Kidney (tissue), 13 donors: ENCODE measurements at regions not wholly inside any gene's neighbourhood (a gene's known extent, or its start where the extent isn't known, plus 50 kb on each side); places are given as distances from the start of the nearest gene placed in this dataset.

Experiments used
- DNase-seq, 5 donors: peaks; one replicate each; pipeline ENCODE4 v3.0.0-alpha.2; 2013 to 2020
- FAIRE-seq: peaks from 2 replicates; lab custom pipeline; 2012; peaks lifted over from hg19 to GRCh38; lab: Jason Lieb, UNC
- H3K27ac ChIP-seq, 2 donors: one replicate each; pipeline ENCODE4 v1.7.0; 2013; ENCODE audit warnings: low read depth in 2 of 2, low read length in 2 of 2, inconsistent platforms in 1 of 2
- H3K27me3 ChIP-seq: one replicate; pipeline ENCODE4 v1.7.1; 2013; ENCODE audit warnings: low read length, inconsistent platforms; ENCODE audit not compliant: control insufficient read depth, insufficient read depth
- H3K36me3 ChIP-seq, 3 donors: one replicate each; pipeline versions ENCODE4 v1.7.0 to v1.7.1; 2013; ENCODE audit warnings: low read length in 3 of 3, control low read depth in 1 of 3, inconsistent platforms in 1 of 3; ENCODE audit not compliant: insufficient read depth in 3 of 3, control insufficient read depth in 2 of 3
- H3K4me1 ChIP-seq, 3 donors: one replicate each; pipeline versions ENCODE4 v1.7.0 to v1.7.1; 2013; ENCODE audit warnings: low read length in 3 of 3, inconsistent platforms in 1 of 3, low read depth in 1 of 3; ENCODE audit not compliant: control insufficient read depth in 2 of 3, insufficient read depth in 2 of 3
- H3K4me3 ChIP-seq, 3 donors: one replicate each; pipeline versions ENCODE4 v1.7.0 to v1.8.1; 2013; ENCODE audit warnings: low read length in 3 of 3, control low read depth in 1 of 3, inconsistent platforms in 1 of 3
- H3K9ac ChIP-seq, 3 donors: one replicate each; pipeline versions ENCODE4 v1.7.0 to v1.7.1; 2013; ENCODE audit warnings: low read length in 3 of 3, control low read depth in 1 of 3, inconsistent platforms in 1 of 3
- H3K9me3 ChIP-seq, 3 donors: one replicate each; pipeline versions ENCODE4 v1.7.0 to v1.7.1; 2013; ENCODE audit warnings: low read length in 3 of 3, control low read depth in 1 of 3, inconsistent platforms in 1 of 3; ENCODE audit not compliant: control insufficient read depth in 2 of 3, insufficient read depth in 1 of 3
- intact Hi-C: fragments of 100-400 bp; cut with DNase I; formaldehyde crosslinking; loops from one replicate; pipeline ENCODE4 v1.11.1; 2022
- TF ChIP-seq, protein P1 (sequence below): IDR thresholded peaks from 3 replicates; pipeline ENCODE4 v1.5.1; 2012; ENCODE audit warnings: mild to moderate bottlenecking, moderate library complexity, borderline replicate concordance; ENCODE audit not compliant: insufficient read depth; ENCODE audit errors: extremely low read depth
- donor health status: control.
- donor health status: control.
- donor health status: control.
- donor health status: control.
- donor health status: control.
- donor health status: DM: yes; HTN: yes; CAD: no.
- donor health status: Normal renal cell carcinoma (clear cell type).

DNA sequence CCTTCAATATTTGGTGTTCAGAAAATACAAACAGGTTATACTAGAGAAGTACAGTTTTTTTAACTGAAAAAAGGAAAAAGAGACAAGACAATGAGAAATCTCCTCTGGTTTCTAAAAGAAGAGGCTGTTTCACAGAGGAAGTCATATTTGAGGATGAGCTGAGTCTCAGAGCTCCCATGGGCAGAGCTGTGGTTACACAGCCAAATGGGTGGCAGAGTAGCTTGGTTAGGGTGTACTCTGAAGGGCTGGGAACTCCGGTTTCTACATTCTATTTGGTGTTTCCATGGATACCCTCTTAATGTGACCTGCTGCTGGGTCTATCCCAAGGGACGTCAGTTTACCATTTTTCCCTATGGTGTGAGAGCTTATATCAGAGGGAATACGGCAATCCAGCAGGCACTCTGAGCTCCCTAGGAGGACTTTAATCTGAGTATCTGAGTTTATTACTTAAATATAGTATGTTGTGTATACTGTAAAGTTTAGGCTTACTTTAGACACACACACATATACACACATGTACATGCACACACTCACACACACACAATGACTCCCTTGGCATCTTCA, 74.2 kb downstream of the CYRIA start:
- Histone ChIP-seq H3K4me1 (no peaks in the 10 kb centered on the region), H3K9ac (no peak overlapping the region), H3K27me3 (no peaks in the 10 kb centered on the region), H3K4me3 (no peak overlapping the region), H3K9me3 (no peaks in the 10 kb centered on the region), H3K36me3 (no peaks in the 10 kb centered on the region), H3K27ac (no peak overlapping the region)
- TF ChIP-seq, protein P1, sequence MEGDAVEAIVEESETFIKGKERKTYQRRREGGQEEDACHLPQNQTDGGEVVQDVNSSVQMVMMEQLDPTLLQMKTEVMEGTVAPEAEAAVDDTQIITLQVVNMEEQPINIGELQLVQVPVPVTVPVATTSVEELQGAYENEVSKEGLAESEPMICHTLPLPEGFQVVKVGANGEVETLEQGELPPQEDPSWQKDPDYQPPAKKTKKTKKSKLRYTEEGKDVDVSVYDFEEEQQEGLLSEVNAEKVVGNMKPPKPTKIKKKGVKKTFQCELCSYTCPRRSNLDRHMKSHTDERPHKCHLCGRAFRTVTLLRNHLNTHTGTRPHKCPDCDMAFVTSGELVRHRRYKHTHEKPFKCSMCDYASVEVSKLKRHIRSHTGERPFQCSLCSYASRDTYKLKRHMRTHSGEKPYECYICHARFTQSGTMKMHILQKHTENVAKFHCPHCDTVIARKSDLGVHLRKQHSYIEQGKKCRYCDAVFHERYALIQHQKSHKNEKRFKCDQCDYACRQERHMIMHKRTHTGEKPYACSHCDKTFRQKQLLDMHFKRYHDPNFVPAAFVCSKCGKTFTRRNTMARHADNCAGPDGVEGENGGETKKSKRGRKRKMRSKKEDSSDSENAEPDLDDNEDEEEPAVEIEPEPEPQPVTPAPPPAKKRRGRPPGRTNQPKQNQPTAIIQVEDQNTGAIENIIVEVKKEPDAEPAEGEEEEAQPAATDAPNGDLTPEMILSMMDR, result no peak
- intact Hi-C loops, result no loop called here
- FAIRE-seq, result no peak
- DNase-seq, result no peak

- H3K27ac ChIP-seq, result no peak overlapping the region
- intact Hi-C loops, result no loop called here
- DNase-seq (no peak), FAIRE-seq (no peak)
- H3K4me3 ChIP-seq, result no peak overlapping the region
- H3K27me3 ChIP-seq, result no peaks in the 10 kb centered on the region
- TF ChIP-seq, protein P1, result no peak
- no peaks in the 10 kb centered on the region for H3K36me3 ChIP-seq
- no peaks in the 10 kb centered on the region for H3K4me1 ChIP-seq
- H3K9me3 ChIP-seq, result no peaks in the 10 kb centered on the region
- H3K9ac ChIP-seq, result no peak overlapping the region
Observed at GRCh38 chr2:16589465-16589864, 76.2 kb downstream of the CYRIA start.

DNA sequence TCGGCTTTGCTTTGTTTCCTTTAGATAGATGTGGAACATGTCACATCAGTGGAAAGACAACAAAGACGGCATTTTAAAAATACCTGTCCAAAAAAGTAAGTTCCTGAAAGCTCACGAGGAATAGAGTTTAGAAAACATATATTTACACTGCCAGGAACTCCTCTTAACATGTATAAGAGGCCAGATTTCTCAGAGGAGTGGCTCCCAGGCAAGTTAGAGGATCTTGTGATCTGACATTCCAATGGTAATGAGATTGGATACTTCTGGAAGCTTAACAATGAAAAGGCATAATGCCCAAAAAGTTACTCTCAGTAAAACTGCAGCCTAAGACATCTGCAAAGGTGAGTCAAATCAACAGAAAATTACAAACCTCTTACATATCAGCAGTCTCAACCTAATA, 77.1 kb downstream of the CYRIA start:
- intact Hi-C loops, result no loop called here
- no peaks in the 10 kb centered on the region for H3K4me1 ChIP-seq
- FAIRE-seq (no peak), DNase-seq (no peak)
- H3K36me3 ChIP-seq, result no peaks in the 10 kb centered on the region
- no peaks in the 10 kb centered on the region for H3K9me3 ChIP-seq
- no peak overlapping the region for H3K27ac ChIP-seq
- TF ChIP-seq, protein P1, result no peak
- H3K4me3 ChIP-seq, result no peak overlapping the region
- no peaks in the 10 kb centered on the region for H3K27me3 ChIP-seq
- no peak overlapping the region for H3K9ac ChIP-seq

DNA sequence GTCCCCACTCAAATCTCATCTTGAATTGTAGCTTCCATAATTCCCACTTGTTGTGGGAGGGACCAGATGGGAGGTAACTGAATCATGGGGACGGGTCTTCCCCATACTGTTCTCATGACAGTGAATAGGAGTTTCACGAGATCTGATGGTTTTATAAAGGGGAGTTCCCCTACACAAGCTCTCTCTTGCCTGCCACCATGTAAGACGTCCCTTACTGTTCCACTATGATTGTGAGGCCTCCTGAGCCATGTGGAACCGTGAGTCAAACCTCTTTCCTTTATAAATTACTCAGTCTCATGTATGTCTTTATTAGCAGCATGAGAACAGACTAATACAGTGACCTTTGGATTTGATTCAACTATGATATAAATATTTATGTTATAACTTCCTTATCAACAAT, 78.0 kb downstream of the CYRIA start:
- H3K9me3 ChIP-seq, result no peaks in the 10 kb centered on the region
- no peak for DNase-seq

More for the DNA sequence above, 78.0 kb downstream of the CYRIA start:
- intact Hi-C loops, result no loop called here
- FAIRE-seq, result no peak
- TF ChIP-seq, protein P1, result no peak
- no peaks in the 10 kb centered on the region for H3K4me1 ChIP-seq
- H3K36me3 ChIP-seq, result no peaks in the 10 kb centered on the region
- H3K4me3 ChIP-seq, result no peak overlapping the region
- H3K27me3 ChIP-seq, result no peaks in the 10 kb centered on the region
- no peak overlapping the region for H3K27ac ChIP-seq
- H3K9ac ChIP-seq, result no peak overlapping the region
